COLO668 (cell line): ENCODE measurements at regions not wholly inside any gene's neighbourhood (a gene's known extent, or its start where the extent isn't known, plus 50 kb on each side); places are given as distances from the start of the nearest gene placed in this dataset.
"Not testable (repeated sequence)": the region's sequence is repeated elsewhere in the genome, so short reads cannot be mapped to it uniquely, and the experiment has no call there.

Experiments
- DNase-seq: peaks from one replicate; lab custom pipeline; 2025; ENCODE audit not compliant: unreplicated experiment; lab: John Stamatoyannopoulos, UW

GRCh38 chr14:49031710-49032109, 554.5 kb downstream of the RPS29 start:
- not testable (repeated sequence) for DNase-seq

- no peak for DNase-seq
These were observed 566.6 kb downstream of the RPS29 start for GRCh38 chr14:49019467-49020115.

GRCh38 chr14:49017447-49017846, 568.7 kb downstream of the RPS29 start:
- DNase-seq, result no peak

GRCh38 chr14:49016381-49016780, 569.8 kb downstream of the RPS29 start:
- no peak for DNase-seq

DNA sequence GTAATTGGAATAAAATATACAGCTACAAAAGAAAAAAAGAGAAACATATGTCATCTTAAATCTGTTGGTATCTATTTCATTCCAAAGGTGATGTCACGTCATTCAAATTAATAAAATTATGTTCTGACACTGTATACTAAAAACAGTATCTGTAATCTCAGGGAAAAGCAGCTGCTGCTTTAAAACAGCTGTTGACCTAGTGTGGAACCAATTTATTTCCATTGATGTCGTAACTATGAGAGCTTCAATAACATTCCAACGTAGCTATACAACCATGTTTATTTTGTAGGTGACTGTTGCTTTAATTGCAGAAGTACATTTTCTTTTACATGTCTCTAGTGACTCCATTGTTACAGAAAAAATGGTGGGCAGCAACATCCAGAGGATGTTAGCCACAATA, 571.7 kb downstream of the RPS29 start:
- no peak for DNase-seq

- DNase-seq, result no peak
These were observed 577.8 kb downstream of the RPS29 start for GRCh38 chr14:49008363-49008762.

- no peak for DNase-seq
These were observed 595.0 kb downstream of the RPS29 start for GRCh38 chr14:48991141-48991540.

- no peak for DNase-seq
These were observed 602.8 kb downstream of the RPS29 start for GRCh38 chr14:48983351-48983888.

- no peak for DNase-seq
These were observed 611.2 kb downstream of the RPS29 start for GRCh38 chr14:48974994-48975393.

DNA sequence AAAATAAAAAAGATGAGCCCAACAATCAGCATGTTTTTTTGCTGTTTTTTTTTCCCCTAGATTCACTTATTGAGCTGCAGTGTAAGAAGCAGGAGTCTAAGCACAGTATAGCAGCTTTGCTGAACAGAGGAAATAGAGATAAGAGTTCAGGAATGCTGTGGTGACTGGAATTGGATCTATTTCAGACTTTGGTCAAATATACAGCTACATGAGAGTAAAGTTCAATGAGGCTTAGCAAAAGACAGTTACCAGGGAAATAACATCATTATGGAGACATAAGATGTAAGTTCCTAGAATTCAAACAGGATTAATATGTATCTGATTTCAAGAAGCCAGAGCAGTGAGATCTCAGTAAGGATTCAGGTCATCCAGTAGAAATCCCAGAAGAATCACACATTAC, 613.0 kb downstream of the RPS29 start:
- no peak for DNase-seq

DNA sequence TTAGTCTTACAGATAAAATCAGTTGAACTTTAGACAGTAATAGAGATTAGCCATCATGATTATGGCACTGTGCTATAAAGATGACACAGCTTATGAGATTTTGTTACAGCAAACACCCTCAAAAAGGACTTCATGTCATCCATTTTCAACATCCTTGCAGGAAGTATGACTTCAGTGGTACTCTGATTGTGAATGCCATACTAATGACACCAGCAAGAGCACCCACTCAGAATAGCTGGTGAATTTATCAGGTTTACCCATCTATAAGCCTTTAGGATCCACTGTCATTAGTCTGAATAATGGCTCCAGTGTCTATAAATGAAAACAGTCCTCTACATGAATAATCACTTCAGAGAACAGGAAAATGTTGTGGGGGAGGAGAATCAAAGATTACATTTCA, 615.2 kb downstream of the RPS29 start:
- no peak for DNase-seq

DNA sequence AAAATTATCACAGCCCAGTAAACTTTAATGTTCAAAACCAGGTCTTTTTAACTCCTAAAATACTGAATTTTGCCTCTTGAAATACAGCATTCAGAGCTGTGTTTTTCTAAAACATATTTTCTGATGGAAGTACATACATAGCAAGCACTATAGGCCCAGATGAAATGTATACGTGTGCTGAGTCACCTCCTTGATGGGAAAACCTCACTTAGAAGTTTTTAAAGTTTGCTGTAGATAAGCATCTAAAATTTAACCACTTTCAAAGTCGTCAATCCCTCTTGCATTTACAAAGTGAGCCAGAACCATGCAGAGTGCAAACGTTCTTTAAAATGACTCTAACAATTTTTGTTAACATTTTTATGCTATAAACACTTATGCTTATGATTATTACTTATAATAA, 618.8 kb downstream of the RPS29 start:
- no peak for DNase-seq

- DNase-seq, result no peak
These were observed 622.9 kb downstream of the RPS29 start for GRCh38 chr14:48963231-48963790.

GRCh38 chr14:48957486-48957885, 628.7 kb downstream of the RPS29 start:
- DNase-seq, result no peak

GRCh38 chr14:48955857-48956256, 630.3 kb downstream of the RPS29 start:
- DNase-seq, result no peak

DNA sequence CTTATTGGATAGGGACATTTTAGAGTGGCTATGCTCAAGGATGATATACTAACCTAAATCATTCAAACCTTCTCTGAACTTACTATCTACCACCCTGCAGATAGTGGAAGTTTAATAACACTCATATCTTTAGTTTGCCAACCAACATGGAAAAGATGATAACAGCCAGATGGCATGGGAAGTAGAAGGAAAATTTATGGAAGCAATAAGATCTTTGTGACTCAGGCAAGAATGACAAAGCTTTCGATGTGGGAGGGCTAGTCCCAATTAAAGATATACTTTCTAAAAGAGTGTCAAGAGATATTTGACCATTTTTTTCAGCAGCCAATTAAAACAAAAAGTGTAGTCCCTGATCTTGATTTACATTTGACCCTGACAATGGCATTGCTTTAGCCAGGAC, 631.7 kb downstream of the RPS29 start:
- no peak for DNase-seq

DNA sequence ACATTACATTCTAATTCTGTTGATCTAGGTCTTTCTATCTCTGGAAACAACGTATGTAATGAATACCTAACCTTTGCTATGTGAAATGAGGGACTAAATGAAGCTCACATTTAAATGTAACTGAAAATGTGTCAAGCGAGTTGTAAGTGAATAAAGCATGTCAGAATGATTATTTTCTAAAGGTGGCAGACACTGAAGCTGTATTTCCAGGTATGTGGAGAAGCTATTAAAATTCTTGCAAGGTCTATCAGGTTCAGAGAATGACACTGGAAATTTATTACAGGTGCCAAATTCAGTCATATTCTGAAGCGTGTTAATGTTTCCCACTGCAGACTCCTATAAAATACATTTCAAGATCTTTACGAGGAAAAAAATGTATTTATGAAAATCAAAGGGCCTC, 641.4 kb downstream of the RPS29 start:
- no peak for DNase-seq

- DNase-seq, result no peak
These were observed 642.3 kb downstream of the RPS29 start for GRCh38 chr14:48943913-48944312.

GRCh38 chr14:48937541-48938195, 648.5 kb downstream of the RPS29 start:
- no peak for DNase-seq

GRCh38 chr14:48936849-48937248, 649.3 kb downstream of the RPS29 start:
- DNase-seq, result no peak

DNA sequence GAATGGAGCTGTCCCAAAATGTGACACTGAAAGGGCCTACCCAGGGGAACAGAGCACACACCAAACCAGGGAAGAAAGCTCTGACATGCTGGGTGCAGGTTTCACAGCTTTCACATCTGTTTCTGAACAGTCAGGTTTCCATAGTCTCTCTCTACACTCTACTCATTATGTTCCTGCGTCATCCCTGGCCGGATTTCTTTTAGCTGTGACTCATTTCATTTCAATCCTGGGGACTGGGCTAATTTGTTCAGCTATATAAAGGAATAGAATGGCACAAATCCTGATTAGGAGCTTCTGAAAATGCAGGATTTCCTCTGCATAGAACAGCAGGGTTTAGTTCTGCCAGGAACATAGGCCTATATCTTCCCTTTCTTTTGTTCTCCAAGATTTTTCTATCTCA, 649.8 kb downstream of the RPS29 start:
- DNase-seq, result no peak

GRCh38 chr14:48925184-48925583, 661.0 kb downstream of the RPS29 start:
- DNase-seq, result no peak
